Stimulated activated CD8-positive, alpha-beta memory T cell treated with anti-CD3 and anti-CD28 coated beads, Interleukin-4, amount 100 ng/mL, for 24 hours (primary cell): ENCODE measurements at regions not wholly inside any gene's neighbourhood (a gene's known extent, or its start where the extent isn't known, plus 50 kb on each side); places are given as distances from the start of the nearest gene placed in this dataset.

Experiments used
- DNase-seq: peaks from one replicate; pipeline ENCODE4 v3.0.0-alpha.2; 2020; ENCODE audit warnings: low read depth

- no peak for DNase-seq
Observed at GRCh38 chr16:86979984-86980553, 337.1 kb downstream of the C16orf95 start.

GRCh38 chr16:86980644-86981043, 336.5 kb downstream of the C16orf95 start:
- DNase-seq, result no peak

- DNase-seq, result no peak
Observed at GRCh38 chr16:86982347-86982596, 334.9 kb downstream of the C16orf95 start.

DNA sequence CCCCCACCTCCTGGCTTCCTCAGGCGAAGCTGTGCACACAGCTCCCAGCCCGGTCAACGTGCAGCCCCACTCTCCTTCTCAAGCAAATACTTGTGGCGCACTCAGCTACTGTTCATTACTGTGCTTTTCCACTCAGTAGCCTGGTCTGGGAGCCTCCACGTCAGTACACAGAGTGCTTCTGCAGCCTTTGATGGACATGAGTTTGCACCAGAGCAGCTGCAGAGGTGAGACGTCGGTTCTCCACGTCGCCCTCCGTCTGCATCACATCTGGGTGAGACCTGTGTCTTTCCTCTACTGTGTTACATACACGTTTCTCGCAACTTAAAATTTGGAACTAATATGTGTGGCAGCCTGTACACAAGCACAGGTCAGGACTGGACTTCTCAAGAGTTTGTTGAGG, 334.3 kb downstream of the C16orf95 start:
- DNase-seq, result no peak

GRCh38 chr16:86983621-86984020, 333.6 kb downstream of the C16orf95 start:
- no peak for DNase-seq

GRCh38 chr16:86984343-86984742, 332.8 kb downstream of the C16orf95 start:
- DNase-seq, result no peak

- no peak for DNase-seq
Observed at GRCh38 chr16:86984991-86985647, 332.1 kb downstream of the C16orf95 start.

- no peak for DNase-seq
Observed at GRCh38 chr16:86985648-86986015, 331.6 kb downstream of the C16orf95 start.

DNA sequence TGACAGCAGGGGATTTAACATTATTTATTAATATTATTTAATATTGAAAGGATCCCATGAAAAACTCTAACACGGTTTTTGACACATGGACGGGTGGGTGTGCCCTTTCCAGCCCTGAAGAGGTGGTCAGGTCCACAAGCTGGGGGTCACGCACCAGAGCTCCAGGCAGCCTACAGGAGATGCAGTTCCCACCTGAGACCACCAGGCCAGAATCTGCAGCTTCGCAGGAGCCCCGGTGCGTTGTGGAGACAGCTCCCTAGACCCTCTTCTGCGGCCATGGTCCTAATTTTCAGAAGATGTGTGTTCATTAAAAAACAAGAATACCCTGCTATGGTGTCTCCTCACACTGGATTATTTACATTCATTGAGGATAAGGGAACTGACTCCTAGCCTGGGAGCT, 331.1 kb downstream of the C16orf95 start:
- DNase-seq, result no peak

GRCh38 chr16:86986809-86987487, 330.2 kb downstream of the C16orf95 start:
- DNase-seq, result no peak

- DNase-seq, result no peak
Observed at GRCh38 chr16:86987746-86988670, 329.2 kb downstream of the C16orf95 start.

- no peak for DNase-seq
Observed at GRCh38 chr16:86988920-86989696, 328.1 kb downstream of the C16orf95 start.

DNA sequence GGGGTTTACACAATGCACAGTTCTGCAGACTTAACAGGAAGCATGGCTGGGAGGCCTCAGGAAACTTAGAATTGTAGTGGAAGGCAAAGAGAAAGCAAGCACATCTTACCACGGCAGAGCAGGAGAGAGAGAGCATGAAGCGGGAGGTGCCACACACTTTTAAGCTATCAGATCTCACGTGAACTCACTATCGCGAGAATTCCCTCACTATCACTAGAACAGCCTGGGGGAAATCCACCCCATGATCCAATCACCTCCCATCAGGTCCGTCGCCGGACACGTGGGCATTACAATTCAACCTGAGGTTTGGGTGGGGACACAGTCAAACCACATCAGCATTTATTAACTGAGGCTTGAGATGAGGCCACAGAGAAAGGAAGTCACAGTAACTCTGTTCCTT, 326.7 kb downstream of the C16orf95 start:
- no peak for DNase-seq

DNA sequence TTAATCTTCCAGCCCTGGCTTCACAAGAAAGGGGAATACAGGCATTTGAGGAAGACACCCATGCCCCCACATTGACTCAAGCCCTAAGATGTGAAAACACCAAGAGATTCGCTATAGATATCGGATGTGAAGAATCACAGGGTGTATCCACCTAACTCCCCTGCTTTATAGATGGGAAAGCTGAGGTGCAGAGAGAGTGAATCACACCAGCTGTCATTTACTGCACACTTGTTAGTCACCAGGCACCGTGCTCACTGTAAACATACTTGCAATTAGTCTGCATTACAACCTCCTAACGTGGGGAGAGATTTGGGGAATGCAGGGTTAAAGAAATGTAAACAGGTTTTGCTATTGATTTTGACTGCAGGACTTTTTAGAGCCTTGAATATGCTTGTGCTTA, 325.5 kb downstream of the C16orf95 start:
- DNase-seq, result no peak

GRCh38 chr16:86992587-86992986, 324.6 kb downstream of the C16orf95 start:
- no peak for DNase-seq

- DNase-seq, result no peak
Observed at GRCh38 chr16:86993426-86994110, 323.6 kb downstream of the C16orf95 start.

GRCh38 chr16:86994215-86994614, 323.0 kb downstream of the C16orf95 start:
- DNase-seq, result no peak

GRCh38 chr16:86994651-86995171, 322.5 kb downstream of the C16orf95 start:
- no peak for DNase-seq

GRCh38 chr16:86995456-86995855, 321.7 kb downstream of the C16orf95 start:
- DNase-seq, result no peak

GRCh38 chr16:86996081-86996480, 321.1 kb downstream of the C16orf95 start:
- DNase-seq, result no peak

DNA sequence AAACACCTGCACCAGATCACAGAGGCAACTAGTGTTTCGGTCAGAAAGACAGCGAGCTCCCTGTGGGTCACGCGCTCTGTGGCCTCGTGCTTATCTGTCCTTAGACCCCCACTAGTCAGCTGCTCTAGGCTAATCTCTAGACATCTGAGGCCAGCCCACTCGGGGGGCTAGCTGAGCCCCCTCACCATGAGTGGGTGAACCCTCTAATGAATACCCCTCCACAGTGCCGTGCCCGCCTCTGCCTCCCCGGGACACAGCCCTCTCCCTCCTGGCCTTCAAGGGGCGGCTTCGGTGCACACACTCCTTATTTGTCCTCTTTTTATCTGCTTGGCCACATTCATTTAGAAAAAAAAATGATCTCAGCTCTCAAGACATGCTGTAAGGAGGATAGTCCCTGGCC, 320.1 kb downstream of the C16orf95 start:
- no peak for DNase-seq
